Testis (tissue), 2 donors: ENCODE measurements at regions not wholly inside any gene's neighbourhood (a gene's known extent, or its start where the extent isn't known, plus 50 kb on each side); places are given as distances from the start of the nearest gene placed in this dataset.

Experiments
- CTCF ChIP-seq, 3 experiments: fragments of 450-650 bp in 2 of 3; fragments of 200-600 bp in 1 of 3; sonication (generic) in 1 of 3; IDR thresholded peaks; one replicate each; pipeline ENCODE4 v1.5.1; 2016 to 2019; ENCODE audit warnings: antibody characterized with exemption in 3 of 3, mild to moderate bottlenecking in 2 of 3, moderate library complexity in 1 of 3
- POLR2A ChIP-seq: fragments of 450-650 bp; IDR thresholded peaks from one replicate; pipeline ENCODE4 v1.6.1; 2017; ENCODE audit warnings: antibody characterized with exemption, mild to moderate bottlenecking, moderate library complexity

- TF ChIP-seq CTCF (IDR thresholded peaks at IDR 0.05) (no peak), POLR2A (no peak)
These were observed 324.6 kb upstream of the DIO3 start for GRCh38 chr14:101236496-101237251.
